HG03378 (cell line): ENCODE measurements at regions not wholly inside any gene's neighbourhood (a gene's known extent, or its start where the extent isn't known, plus 50 kb on each side); places are given as distances from the start of the nearest gene placed in this dataset.
"Not testable (repeated sequence)": the region's sequence is repeated elsewhere in the genome, so short reads cannot be mapped to it uniquely, and the experiment has no call there.

ENCODE experiments used
- ATAC-seq: cut with Tn5 transposase; IDR thresholded peaks from one replicate; pipeline ENCODE4 v1.9.1; 2021; ENCODE audit warnings: mild to moderate bottlenecking, moderate library complexity; ENCODE audit not compliant: unreplicated experiment

GRCh38 chr17:445839-446238 is 93.2 kb upstream of the RPH3AL start, which contains the start of gene RFLNB:
Gene RFLNB (minus strand): TSS chr17:445939.
- ATAC-seq, result not testable (repeated sequence)

DNA sequence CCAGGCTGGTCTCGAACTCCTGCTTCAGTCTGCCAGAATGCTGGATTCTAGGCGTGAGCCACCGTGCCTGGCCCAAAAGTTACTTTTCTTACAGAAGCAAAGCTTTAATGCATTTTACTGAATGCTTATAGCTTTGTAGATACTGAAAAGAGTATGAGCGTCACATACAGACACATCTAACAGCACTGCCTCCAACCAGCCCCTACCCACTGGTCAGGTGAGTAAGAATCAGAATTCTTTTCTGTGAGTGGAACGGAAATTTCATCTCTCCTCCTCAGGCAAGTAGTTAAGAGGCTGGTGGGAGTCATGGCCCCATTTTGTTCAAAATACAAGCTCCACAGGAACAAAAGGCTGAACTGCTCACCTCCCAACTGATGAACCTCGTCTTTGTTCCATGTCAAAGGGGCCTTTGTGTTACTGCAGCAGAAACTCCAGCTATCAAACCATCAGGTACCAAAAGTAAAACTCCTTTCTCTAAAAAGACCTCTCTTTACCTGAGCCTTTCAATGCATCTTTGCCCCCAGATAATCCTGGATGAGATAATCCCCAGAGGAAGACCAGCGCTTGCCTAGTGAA is 92.4 kb upstream of the RPH3AL start:
- no peak for ATAC-seq

DNA sequence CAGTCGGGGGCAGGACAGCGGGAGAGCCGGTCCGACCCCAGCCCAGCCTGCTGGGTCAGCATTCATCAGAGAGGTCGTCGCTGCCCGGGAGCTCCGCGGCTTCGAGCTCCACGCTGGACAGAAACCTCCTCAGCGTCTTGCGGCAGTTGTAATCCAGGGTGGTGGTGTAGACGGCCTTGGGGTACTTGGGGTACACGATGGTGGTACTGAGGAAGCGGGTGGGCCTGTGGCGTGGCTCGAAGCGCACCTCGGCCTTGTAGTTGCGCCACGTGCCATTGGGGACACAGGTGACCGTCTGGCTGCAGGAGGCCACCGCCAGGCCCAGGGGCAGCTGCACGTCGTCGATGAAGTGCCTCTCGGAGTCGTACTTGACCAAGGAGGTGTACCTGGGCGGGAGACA is 90.5 kb upstream of the RPH3AL start:
- no peak for ATAC-seq

DNA sequence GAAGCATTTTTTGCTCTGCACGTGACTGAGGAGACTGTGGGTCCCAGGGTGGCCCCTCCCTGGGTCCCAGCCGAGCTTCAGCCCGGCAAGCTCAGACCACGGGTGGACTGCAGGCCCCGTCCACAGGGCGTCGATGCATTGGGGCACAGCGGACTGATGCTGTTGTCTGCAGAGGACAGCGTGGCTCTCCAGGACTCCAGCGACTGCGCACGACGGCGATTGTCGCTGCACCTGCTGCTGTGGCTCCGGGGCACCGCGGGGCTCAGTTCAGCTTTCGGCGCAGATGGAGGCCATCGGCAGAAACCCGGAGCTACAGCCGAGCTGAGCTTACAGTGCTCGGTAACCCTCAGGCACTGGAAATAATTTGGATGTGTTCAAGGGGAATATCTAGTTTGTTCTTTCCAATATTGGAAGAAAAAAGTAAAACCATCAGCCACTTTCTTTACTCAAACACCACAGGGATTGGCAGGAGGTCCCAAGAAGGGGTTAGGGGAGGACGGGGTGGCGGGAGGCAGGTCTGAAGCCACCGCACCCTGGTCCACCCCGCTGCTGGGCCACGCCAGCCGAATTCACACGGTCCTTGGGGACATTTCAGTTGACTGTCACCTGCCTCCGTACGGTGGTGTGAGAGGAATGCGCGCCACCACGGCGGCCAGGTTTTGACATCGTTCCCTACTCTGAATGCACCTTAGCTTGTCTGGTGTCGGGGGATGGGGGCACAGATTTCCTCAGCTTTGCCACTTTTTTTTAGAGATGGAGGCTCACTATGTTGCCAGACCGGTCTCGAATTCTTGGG is 88.7 kb upstream of the RPH3AL start:
- no peak for ATAC-seq

DNA sequence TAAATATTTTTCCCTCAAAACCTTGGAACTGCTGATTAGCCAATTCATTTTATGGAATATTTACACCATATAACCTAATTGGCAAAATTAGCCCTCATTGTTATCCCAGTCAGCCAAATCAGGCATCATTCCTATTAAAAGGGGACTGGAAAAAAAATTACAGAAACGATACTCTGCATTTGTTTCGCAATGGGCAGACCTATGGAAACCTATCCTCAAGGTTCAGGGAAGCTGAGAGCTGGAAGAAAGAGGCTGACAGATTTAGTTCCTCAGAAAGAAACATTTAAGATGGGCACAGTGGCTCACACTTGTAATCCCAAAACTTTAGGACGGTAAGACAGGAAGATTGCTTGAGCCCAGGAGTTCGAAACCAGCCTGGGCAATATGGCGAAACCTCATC is 85.6 kb upstream of the RPH3AL start:
- ATAC-seq, result no peak

- ATAC-seq, result no peak
Measured at GRCh38 chr17:437545-437944, 84.9 kb upstream of the RPH3AL start.

- no peak for ATAC-seq
Measured at GRCh38 chr17:436571-436970, 84.0 kb upstream of the RPH3AL start.

GRCh38 chr17:432471-432870 is 79.9 kb upstream of the RPH3AL start:
- ATAC-seq, result not testable (repeated sequence)

GRCh38 chr17:431494-431893 is 78.9 kb upstream of the RPH3AL start:
- ATAC-seq, result no peak

- no peak for ATAC-seq
Measured at GRCh38 chr17:429589-429988, 77.0 kb upstream of the RPH3AL start.

DNA sequence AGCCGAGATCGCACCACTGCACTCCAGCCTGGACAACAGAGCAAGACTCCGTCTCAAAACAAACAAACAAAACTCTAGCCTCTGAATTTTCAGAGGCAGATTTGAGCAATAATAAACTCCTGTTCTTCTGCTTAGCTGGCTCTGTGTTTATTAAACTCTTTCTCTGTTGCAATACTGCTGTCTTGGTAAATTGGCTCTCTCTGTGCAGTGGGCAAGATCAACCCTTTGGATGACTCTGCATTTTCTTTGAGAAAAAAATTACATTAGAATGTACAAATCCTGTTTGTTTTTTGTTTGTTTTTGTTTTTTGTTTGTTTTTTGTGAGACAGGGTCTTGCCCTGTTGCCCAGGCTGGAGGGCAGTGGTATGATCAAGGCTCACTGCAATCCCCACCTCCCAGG is 75.8 kb upstream of the RPH3AL start:
- ATAC-seq, result no peak

DNA sequence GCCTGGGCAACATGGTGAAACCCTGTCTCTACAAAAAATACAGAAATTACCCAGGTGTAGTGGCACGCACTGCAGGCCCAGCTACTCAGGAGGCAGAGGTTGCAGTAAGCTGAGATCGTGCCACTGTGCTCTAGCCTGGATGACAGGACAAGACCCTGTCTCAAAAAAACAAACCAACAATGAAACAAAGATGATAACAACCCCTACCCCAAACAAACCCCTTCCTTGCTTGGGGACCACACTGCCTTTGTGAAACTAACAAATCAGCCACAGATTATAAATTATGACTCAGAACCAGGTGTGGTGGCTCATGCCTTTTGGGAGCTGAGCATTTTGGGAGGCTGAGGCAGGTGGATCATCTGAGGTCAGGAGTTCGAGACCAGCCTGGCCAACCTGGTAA is 75.3 kb upstream of the RPH3AL start:
- no peak for ATAC-seq

DNA sequence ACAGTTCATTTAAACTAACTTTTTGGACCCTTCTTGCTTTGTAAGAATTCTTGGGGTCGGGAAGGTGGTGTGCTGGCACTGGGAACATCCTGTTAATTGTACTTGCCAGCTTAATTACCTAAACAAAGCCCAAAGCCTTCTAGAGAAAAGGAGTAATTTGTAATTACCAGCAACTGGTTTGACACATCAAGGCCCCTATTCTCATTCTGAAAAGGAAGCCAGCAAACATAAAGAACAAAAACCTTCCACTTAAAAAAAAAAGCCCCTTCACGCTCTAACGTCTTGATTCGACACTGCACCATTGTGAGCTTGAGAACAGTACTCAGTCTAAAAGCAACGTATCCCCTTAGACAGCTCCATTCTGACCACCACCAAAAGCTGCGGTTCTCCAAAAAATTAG is 74.7 kb upstream of the RPH3AL start:
- no peak for ATAC-seq

- no peak for ATAC-seq
Measured at GRCh38 chr17:422196-422930, 69.8 kb upstream of the RPH3AL start.

DNA sequence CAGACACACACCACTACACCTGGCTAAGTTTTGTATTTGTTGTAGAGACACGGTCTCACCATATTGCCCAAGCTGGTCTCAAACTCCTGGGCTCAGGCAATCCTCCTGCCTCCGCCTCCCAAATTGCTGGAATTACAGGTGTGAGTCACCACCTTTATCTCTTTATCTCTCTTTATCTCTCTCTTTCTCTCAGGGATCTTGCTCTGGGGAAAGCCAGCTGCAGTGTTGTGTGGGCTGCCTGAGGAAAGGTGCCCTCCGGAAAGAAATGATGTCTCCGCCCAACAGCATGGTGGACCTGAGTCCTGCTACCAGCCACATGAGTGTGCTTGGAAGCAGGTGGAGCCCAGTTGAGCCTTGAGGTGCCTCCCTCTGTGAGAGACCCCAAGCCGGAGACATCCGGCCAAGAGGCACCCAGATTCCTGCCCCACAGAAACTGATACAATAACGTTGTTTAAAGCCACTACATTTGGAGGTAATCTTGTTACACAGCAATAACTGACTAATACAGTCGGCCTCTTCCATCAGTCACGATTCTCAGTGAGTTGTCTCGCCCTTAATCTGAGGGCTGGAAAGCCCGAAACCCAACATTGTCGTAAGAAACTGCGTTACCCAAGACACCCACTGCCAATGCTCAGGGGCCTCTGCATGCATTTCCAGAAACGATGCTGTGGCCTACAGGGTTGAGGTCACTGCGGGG is 68.0 kb upstream of the RPH3AL start:
- no peak for ATAC-seq

DNA sequence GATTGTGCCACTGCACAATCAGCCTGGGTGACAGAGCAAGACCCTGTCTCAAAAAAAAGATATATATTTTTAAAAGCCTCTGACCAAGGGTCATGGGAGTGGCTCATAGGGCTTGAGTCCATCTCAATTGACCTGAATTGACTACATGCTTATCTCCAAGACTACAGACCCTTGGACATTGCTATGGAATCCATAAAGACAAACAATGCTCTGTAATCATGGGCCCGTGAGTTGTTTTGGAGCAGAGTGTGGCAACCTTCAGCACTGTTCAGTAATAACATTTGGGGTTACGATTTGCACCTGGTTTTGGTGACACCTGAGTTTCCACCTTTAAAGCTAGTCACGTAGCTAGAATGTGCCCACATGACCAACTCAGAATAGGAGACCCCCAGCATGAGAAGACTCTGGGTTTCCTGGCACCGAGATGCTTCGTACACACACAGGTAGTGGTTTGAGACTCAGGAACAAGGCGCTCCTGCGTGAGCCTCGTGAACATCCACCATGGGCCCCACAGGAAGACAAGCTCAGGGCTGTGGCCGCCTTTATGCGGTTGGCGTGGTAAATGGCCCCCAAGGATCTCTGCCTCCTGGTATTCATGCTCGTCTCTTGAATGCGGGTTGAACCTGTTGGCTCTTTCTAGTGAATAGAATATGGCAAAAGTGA is 66.6 kb upstream of the RPH3AL start:
- no peak for ATAC-seq

DNA sequence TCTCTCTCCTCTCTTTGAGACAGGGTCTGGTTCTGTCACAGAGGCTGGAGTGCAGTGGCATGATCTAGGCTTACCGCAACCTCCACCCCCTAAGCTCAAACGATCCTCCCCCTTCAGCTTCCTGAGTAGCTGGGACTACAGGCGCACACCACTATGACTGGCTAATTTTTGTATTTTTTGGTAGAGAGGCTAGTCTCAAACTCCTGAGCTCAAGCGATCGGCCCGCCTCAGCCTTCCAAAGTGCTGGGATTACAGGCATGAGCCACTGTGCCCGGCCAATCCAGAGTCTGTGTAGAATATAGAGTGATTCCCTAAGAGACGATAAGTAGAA is 65.8 kb upstream of the RPH3AL start:
- ATAC-seq, result no peak

DNA sequence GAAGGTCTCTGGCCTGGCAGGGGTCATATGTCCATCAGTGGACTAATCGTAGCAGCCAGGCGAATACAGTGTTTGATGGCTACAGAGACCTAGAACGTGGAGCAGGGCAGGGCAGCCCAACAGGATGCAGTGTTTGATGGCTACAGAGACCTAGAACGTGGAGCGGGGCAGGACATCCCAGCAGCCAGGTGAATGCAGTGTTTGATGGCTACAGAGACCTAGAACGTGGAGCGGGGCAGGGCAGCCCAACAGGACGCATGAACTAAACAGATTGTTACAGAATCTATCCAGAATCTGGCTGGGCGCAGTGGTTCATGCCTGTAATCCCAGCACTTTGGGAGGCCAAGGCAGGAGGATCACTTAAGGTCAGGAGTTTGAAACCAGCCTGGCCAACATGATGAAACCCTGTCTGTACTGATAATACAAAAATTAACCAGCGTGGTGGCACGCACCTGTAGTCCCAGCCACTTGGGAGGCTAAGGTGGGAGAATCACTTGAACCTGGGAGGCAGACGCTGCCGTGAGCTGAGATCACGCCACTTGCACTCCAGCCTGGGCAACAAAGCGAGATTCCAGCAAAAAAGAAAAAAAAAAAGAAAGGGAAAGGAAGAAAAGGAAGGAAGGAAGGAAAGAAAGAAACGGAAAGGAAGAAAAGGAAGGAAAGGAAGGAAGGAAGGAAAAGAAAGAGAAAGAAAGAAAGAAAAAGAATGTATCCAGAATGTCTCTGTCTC is 65.2 kb upstream of the RPH3AL start:
- ATAC-seq, result no peak

GRCh38 chr17:416293-417206 is 63.9 kb upstream of the RPH3AL start:
- no peak for ATAC-seq
